Stimulated activated effector memory CD8-positive, alpha-beta T cell treated with anti-CD3 and anti-CD28 coated beads, Interleukin-12 subunit alpha, Interleukin-12 subunit beta, amount 100 ng/mL, for 72 hours (primary cell): ENCODE measurements at regions not wholly inside any gene's neighbourhood (a gene's known extent, or its start where the extent isn't known, plus 50 kb on each side); places are given as distances from the start of the nearest gene placed in this dataset.

ENCODE experiments used
- ATAC-seq: fragments of 150-1000 bp; cut with Tn5 transposase; 2 replicates; pipeline ENCODE4 v1.10.0; 2021
- DNase-seq, 2 donors: peaks; one replicate each; pipeline ENCODE4 v3.0.0; 2021 to 2022; ENCODE audit warnings: low spot score in 2 of 2
- H3K27ac Mint-ChIP-seq: one replicate; pipeline ENCODE4 v1.8.0; 2022; ENCODE audit warnings: mild to moderate bottlenecking, mixed read lengths
- H3K36me3 Mint-ChIP-seq: one replicate; pipeline ENCODE4 v1.8.0; 2022; ENCODE audit warnings: mild to moderate bottlenecking, mixed read lengths
- H3K4me1 Mint-ChIP-seq: one replicate; pipeline ENCODE4 v1.8.0; 2022; ENCODE audit warnings: mixed read lengths
- H3K4me3 Mint-ChIP-seq: one replicate; pipeline ENCODE4 v1.8.0; 2022; ENCODE audit warnings: mild to moderate bottlenecking, mixed read lengths
- H3K9me3 Mint-ChIP-seq: one replicate; pipeline ENCODE4 v1.8.0; 2022; ENCODE audit warnings: mixed read lengths

DNA sequence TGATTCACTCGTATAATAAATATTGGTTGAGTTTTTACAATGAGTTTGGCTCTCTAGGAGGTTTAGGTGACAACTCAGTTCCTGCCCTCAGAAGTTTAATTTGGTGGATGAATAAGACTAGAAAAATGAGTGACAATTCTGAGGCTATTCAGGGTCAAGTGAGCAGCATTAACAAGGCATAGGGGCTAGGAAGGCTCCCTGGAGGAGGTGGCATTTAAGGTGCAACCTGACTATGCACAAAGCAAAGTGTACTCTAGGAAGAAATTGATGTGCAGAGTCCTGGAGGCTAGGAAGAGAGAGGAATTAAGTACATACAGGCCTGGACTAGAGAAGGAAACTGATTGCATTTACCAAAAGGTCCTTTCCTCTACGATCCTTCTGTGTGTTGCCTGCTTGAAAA lies 440.3 kb downstream of the MED13L start:
- no peaks in the 10 kb centered on the region for H3K9me3 Mint-ChIP-seq
- H3K27ac Mint-ChIP-seq = no peak overlapping the region
- DNase-seq (no peak), ATAC-seq (no peak)
- no peaks in the 10 kb centered on the region for H3K4me1 Mint-ChIP-seq
- no peaks in the 10 kb centered on the region for H3K36me3 Mint-ChIP-seq
- H3K4me3 Mint-ChIP-seq = no peak overlapping the region

DNA sequence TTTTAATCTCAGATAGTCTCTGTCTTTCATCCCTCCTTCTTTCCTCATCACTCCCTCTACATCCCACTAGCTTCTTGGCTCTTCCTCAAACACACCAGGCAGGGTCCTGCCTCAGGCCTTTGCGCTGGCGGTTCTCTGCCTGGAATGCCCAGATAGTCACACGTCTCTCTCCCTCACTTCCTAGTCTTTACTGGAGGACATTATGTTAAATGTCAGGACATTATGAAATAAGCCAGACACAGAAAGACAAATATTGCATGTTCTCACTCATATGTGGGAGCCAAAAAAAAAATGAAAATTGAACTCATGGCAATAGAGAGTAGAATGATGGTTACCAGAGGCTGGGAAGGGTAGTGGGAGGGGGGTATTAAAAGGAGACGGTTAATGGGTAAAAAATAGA lies 442.0 kb downstream of the MED13L start:
- DNase-seq (no peak), ATAC-seq (no peak)
- Mint-ChIP-seq H3K4me3 (no peak overlapping the region), H3K9me3 (no peaks in the 10 kb centered on the region), H3K36me3 (no peaks in the 10 kb centered on the region), H3K4me1 (no peaks in the 10 kb centered on the region), H3K27ac (no peak overlapping the region)

DNA sequence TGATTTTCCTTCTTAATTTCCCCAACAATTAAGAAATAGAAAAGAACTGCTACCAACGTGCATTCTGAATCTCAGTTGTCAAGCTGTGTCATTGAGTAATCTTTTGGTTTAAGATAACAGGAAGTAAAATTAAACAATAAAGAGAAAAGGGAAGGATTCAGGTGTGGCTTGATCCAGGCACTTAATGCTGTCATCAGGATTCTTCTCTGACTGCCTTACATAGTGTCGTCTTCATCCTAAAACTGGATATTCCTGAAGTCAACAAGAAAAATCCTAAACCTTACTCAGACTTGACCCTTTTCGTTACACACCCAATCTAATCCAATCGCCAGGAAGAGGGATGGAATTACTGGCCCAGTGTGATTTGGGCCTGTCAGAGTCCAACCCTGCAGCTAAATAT lies 443.8 kb downstream of the MED13L start:
- Mint-ChIP-seq H3K9me3 (no peaks in the 10 kb centered on the region), H3K27ac (no peak overlapping the region), H3K4me1 (no peaks in the 10 kb centered on the region), H3K4me3 (no peak overlapping the region), H3K36me3 (no peaks in the 10 kb centered on the region)
- DNase-seq = no peak
- no peak for ATAC-seq

DNA sequence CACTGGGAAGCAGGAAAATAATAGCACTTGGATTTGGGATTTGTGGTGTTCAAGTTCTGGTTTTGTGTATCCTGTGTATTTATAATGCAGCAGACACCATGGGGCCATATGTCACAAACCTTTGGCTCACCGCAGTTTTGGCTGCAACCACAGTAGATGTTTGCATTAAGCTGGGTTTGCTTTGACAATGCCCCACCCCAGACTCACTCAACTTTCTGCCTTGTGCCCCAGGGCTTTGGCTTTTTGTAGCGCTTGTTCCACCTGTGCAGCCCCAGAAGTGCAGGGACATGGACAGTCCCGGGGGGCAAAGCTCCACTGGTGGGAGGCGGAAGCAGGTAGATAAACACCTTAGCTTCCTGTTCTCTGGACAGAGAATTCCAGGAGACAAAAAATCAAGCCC lies 446.9 kb downstream of the MED13L start:
- Mint-ChIP-seq H3K36me3 (no peaks in the 10 kb centered on the region), H3K4me1 (no peaks in the 10 kb centered on the region), H3K27ac (no peak overlapping the region), H3K4me3 (no peak overlapping the region), H3K9me3 (no peaks in the 10 kb centered on the region)
- DNase-seq = no peak
- no peak for ATAC-seq

DNA sequence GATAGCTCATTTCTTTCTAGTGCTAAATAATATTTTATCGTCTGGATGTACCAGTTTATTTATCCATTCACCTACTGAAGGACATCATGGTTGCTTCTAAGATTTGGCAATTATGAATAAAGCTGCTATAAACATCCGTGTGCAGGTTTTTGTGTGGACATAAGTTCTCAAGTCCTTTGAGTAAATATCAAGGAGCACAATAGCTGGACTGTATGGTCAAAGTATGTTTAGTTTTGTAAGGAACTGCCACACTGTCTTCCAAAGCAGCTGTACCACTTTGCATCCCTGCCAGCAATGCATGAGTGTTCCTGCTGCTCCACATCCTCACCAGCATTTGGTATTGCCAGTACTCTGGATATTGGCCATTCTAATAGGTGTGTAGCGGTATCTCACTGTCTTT lies 447.4 kb downstream of the MED13L start:
- H3K36me3 Mint-ChIP-seq = no peaks in the 10 kb centered on the region
- no peaks in the 10 kb centered on the region for H3K4me1 Mint-ChIP-seq
- no peak for ATAC-seq
- DNase-seq = no peak
- H3K4me3 Mint-ChIP-seq = no peak overlapping the region
- H3K27ac Mint-ChIP-seq = no peak overlapping the region
- no peaks in the 10 kb centered on the region for H3K9me3 Mint-ChIP-seq

DNA sequence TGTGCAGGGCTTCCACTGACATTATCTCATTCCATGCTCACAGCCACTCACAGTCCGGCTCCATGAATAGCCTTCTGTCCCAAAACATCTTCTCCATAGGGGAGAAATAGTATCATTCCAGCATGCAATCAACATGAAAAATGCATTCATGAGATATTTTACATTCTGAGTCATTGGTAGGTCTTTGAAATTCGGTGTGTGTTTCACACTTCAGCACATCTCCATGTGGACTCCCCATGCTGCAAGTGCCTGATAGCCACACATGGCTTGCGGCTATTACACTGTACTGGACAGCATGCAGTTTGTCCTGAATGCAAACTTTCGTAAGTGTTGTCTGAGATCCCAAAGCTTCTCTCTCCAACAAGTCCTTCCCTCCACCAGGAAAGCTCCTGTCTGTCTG lies 449.3 kb downstream of the MED13L start:
- no peak for ATAC-seq
- peaks cover 7% of the 10 kb centered on the region for H3K9me3 Mint-ChIP-seq
- no peaks in the 10 kb centered on the region for H3K36me3 Mint-ChIP-seq

DNA sequence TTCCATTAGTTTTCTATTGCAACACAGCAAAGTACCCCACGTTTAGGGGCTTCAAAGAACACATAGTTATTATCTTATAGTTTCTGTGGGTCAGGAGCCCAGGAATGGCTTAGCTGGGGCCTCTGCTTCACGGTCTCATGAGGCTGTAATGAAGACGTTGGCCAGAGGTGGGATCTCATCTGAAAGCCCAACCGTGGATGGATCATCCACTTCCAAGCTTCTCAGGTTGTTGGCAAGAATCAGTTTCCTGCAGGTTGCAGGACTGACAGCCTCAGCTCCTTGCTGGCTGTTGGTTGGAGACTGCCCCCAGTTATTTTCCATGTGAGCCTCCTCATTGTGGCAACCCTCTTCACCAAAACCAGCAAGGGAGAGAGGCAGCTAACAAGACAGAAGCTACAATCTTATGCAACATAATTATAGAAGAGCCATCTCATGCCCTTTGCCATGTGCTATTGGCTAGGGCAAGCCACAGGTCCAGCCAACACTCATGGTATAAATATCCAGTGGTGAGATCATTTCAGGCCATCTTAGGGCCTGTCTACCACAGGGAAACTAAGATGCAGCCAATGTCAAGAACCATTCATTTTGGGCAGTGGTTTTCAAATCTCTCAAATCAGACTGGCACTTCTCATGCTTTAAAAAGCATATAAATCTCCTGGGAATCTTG lies 452.4 kb downstream of the MED13L start:
- H3K27ac Mint-ChIP-seq = no peak overlapping the region
- no peak for DNase-seq

More for the DNA sequence above, 449.3 kb downstream of the MED13L start:
- no peak overlapping the region for H3K27ac Mint-ChIP-seq
- no peak overlapping the region for H3K4me3 Mint-ChIP-seq
- no peak for DNase-seq
- no peaks in the 10 kb centered on the region for H3K4me1 Mint-ChIP-seq

DNA sequence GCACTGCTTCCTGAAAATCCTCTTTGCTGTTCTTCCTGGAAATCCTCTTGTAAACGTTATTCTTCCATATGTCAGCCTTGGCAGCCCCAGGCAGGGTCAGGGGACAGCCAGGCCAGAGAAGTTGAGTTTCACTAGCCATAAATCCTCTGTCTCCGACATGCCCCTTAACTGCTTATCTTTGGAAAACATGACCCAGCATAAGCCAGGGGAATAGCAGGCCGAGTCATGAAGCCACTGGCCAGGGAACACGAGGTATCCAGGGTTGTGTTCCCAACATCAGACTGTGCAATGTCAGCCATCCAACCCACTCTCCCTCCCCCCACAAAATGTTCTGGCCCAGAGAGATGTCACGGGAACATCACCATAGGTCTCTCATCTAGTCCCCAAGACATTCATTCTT lies 453.9 kb downstream of the MED13L start:
- DNase-seq (no peak), ATAC-seq (no peak)
- peaks cover 7% of the 10 kb centered on the region for H3K9me3 Mint-ChIP-seq
- no peaks in the 10 kb centered on the region for H3K4me1 Mint-ChIP-seq
- no peaks in the 10 kb centered on the region for H3K36me3 Mint-ChIP-seq
- no peak overlapping the region for H3K4me3 Mint-ChIP-seq
- H3K27ac Mint-ChIP-seq = no peak overlapping the region

More for the DNA sequence above, 452.4 kb downstream of the MED13L start:
- ATAC-seq = no peak
- H3K36me3 Mint-ChIP-seq = no peaks in the 10 kb centered on the region
- H3K4me3 Mint-ChIP-seq = no peak overlapping the region
- peaks cover 7% of the 10 kb centered on the region for H3K9me3 Mint-ChIP-seq
- H3K4me1 Mint-ChIP-seq = no peaks in the 10 kb centered on the region

DNA sequence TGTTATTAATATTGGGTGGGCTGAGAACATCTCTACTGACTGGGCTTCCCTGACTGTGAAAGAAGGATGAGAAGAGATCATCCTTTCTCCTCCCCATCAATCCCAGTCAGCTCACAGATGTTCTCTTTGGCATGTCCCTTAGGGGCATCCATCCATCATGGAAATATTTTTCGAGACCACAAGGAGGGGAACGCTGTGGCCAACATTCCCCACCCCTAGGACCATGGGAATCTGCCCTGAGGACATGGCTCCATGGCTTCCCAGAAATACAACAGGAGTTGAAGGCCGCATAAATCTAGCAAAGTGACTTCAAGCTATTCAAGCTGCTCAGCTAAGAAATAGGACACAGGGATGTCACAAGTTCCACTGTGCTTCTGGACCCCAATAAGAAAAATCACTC lies 456.8 kb downstream of the MED13L start:
- Mint-ChIP-seq H3K4me1 (no peaks in the 10 kb centered on the region), H3K27ac (no peak overlapping the region), H3K9me3 (peaks cover 7% of the 10 kb centered on the region), H3K36me3 (no peaks in the 10 kb centered on the region), H3K4me3 (no peak overlapping the region)
- no peak for DNase-seq
- ATAC-seq = no peak

DNA sequence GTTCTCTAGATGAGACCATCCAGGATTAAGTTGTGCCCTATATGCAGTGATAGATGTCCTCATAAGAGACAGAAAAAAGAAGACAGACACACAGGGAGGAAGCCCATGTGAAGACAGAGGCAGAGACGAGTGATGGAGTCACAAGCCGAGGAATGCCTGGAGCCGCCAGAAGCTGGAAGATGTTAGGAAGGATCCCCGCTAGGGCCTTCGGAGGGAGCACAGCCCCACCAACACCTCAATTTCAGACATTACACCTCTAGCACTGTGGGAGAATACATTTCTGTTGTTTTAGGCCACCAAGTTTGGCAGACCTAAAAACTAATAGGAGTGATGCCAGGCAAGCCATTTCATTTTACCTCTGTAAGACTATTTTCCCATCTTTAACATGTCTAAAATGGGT lies 458.5 kb downstream of the MED13L start:
- ATAC-seq = no peak
- Mint-ChIP-seq H3K9me3 (peaks cover 6% of the 10 kb centered on the region), H3K36me3 (no peaks in the 10 kb centered on the region), H3K4me3 (no peak overlapping the region), H3K4me1 (no peaks in the 10 kb centered on the region), H3K27ac (no peak overlapping the region)
- no peak for DNase-seq

DNA sequence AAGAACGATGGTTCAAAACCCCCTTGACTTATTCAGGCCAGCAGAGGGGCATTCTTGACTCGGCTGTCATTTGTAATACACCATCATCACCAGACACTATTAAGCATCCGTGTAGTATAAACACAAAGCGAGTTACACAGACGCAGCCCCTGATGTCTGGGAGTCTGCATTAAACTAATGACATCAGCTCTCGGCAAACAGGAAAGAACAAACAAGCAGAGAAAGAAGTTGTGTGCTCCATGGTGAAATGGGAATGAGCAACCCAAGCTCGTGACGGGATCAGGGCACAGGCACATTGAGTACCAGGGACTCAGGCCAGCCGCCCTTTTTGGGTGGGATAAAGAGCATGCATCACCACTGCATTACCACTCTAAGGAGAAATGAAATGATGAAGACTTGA lies 460.1 kb downstream of the MED13L start:
- Mint-ChIP-seq H3K36me3 (no peaks in the 10 kb centered on the region), H3K4me3 (no peak overlapping the region), H3K4me1 (no peaks in the 10 kb centered on the region), H3K27ac (no peak overlapping the region), H3K9me3 (peaks cover 5% of the 10 kb centered on the region)
- DNase-seq (no peak), ATAC-seq (no peak)

DNA sequence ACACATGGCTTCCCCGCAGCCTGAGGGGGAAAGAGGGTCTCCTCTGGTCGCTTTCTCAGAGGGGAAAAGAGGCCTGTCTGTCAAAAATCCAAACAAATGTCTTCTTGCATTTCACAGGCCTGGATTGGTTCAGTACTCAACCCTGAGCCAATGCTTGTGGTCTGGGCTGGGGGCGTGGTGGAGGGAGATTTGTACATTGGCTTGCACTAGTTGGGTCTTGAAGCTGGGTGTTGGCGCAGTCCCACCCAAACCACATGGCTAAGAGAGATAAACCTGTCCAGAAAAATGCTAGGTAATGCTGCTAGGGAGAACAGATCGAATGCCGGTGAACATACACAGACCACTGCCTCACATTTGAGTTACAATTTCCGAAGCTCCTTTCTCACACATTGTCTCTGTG lies 461.6 kb downstream of the MED13L start:
- no peak overlapping the region for H3K4me3 Mint-ChIP-seq
- H3K27ac Mint-ChIP-seq = no peak overlapping the region
- DNase-seq (no peak), ATAC-seq (no peak)
- no peaks in the 10 kb centered on the region for H3K4me1 Mint-ChIP-seq
- H3K36me3 Mint-ChIP-seq = no peaks in the 10 kb centered on the region
- H3K9me3 Mint-ChIP-seq = peaks cover 7% of the 10 kb centered on the region

DNA sequence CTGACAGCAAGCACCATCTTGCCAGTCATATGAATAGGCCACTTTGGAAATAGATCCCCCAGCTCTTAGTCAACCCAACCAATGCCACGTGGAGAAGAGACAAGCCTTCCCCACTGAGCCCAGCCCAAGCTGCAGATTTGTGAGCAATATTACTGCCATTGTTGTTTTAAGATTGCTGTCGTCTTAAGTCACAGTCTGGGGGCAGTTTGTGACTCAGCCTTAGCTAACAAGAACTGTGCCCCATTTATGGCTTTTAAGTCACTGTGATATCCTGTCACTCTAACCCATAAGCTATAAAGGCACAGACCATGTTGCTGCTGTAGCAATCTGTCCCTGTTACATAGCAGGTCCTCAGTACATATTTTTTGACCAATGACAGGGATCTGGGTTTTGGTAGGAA lies 464.2 kb downstream of the MED13L start:
- DNase-seq (no peak), ATAC-seq (no peak)
- Mint-ChIP-seq H3K36me3 (no peaks in the 10 kb centered on the region), H3K9me3 (peaks cover 9% of the 10 kb centered on the region), H3K27ac (no peak overlapping the region), H3K4me1 (no peaks in the 10 kb centered on the region), H3K4me3 (no peak overlapping the region)

DNA sequence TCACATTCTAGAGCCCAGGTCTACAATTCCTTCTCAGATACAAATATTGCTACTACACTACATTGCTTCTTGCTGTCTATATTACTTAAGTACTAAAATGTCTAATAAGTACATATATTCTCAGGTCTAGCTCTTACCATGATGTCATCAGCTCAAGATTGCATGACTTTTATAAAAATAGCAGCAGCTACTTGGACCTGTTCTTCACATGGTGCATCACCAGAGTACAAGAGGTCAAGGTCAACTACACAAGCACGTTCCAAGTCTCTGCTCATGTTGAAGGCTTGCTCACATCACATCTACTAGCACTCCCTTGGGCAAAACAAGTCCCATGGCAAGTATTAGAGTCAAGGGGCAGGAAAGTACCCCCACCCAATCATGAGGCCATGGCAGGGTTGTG lies 465.6 kb downstream of the MED13L start:
- Mint-ChIP-seq H3K27ac (no peak overlapping the region), H3K36me3 (no peaks in the 10 kb centered on the region), H3K9me3 (peaks cover 9% of the 10 kb centered on the region), H3K4me1 (no peaks in the 10 kb centered on the region), H3K4me3 (no peak overlapping the region)
- DNase-seq = no peak
- ATAC-seq = no peak

DNA sequence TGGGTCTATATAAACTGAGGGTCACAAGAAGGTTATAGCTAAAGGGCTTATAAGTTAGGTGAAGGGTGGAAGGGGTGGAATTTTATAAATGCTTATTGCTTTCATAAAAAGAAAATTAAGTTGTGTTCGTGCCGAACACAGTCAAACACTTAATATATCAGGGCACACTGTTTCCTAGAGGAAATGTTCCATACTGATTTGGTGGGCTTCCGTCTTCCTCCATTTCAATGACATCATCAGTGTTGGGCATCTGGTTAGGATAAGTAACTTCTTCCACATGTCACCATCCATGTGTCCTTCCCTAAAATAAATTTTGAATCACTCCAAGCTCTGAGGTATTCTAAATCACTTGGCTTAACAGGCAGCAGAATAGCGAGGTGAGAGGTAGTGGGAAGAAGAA lies 466.4 kb downstream of the MED13L start:
- no peak overlapping the region for H3K27ac Mint-ChIP-seq
- H3K4me3 Mint-ChIP-seq = no peak overlapping the region

DNA sequence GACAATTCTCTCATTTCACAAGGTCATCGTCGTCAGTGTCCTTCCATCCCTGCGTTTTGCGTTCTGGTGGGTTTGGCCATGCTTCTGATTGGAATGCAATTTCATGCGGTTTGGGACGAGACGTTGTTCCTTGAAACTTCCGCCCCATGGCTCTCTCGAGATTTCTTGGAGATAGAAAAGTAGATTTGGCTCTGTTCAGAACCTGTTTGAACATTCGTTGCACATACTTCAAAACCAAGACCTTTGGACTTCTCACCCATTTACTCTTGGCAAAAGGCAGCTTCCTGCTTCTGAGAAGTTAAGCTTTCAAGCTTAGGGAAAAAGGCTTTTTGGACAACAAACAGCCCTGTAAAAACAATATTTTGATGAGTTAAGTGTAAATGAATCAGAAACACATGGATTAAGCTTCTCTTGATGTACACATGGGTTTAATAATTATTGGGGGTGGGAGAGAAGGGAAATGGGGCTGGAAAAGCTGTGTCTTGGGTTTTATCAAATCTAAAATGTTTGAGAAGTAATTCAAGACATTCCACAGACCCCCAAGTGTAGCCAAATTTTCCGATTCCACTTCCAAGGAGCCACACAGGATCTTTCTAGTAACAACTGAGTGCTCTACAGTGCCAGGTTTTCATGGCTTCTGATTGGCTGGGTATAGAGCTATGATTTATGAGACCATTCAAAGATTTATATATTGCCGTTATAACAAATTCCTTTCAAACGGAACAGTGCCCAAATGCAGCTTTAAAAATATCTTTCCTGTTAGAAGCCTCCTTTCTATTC lies 467.2 kb downstream of the MED13L start:
- no peaks in the 10 kb centered on the region for H3K4me1 Mint-ChIP-seq
- H3K27ac Mint-ChIP-seq = no peak overlapping the region
- peaks cover 9% of the 10 kb centered on the region for H3K9me3 Mint-ChIP-seq
- no peak for DNase-seq
- H3K4me3 Mint-ChIP-seq = no peak overlapping the region
- H3K36me3 Mint-ChIP-seq = no peaks in the 10 kb centered on the region
- ATAC-seq = no peak

More for the DNA sequence above, 466.4 kb downstream of the MED13L start:
- DNase-seq (no peak), ATAC-seq (no peak)
- Mint-ChIP-seq H3K9me3 (peaks cover 9% of the 10 kb centered on the region), H3K4me1 (no peaks in the 10 kb centered on the region), H3K36me3 (no peaks in the 10 kb centered on the region)
